ENCODE measurements at regions not wholly inside any gene's neighbourhood (a gene's known extent, or its start where the extent isn't known, plus 50 kb on each side); places are given as distances from the start of the nearest gene placed in this dataset.

DNA sequence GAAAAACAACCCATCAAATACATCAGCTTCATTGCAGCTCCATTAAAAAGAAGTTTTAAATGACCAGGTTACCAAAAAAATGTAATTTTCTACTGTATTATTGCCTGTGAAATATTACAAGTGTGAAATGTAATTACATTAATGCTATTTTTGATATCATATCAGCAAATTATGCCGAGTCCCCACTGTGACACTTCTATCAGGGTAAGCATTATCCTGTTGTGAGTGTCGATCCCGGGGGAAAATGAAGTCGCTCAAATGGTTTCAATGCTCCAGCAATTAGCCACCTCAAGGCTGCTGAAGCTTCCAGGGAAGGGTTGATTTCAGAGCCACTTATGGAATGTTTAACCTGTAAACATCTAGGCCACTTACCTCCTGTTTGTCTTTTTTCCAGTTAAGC lies 70.4 kb downstream of the RCN1 start:
- DNase-seq, result no peak

DNA sequence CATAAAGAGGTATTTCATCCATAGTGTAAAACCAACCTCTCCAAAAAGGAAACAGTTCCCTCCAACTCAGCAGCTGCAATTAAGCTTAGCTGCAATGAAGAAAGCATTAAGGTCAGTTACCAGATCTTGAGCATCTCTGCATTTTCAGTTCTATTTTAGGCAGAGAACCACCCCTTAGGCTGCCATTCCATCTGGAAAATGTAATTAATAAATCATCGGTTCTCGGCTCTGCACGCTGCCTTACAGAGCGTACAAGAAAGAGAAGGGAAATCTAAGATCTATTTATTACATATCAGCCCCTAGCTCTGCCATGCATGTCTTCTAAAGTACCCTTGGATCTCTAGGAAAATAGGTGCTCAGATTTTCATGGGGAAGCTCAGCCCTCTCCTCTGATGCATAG lies 71.5 kb downstream of the RCN1 start:
- no peak for DNase-seq

DNA sequence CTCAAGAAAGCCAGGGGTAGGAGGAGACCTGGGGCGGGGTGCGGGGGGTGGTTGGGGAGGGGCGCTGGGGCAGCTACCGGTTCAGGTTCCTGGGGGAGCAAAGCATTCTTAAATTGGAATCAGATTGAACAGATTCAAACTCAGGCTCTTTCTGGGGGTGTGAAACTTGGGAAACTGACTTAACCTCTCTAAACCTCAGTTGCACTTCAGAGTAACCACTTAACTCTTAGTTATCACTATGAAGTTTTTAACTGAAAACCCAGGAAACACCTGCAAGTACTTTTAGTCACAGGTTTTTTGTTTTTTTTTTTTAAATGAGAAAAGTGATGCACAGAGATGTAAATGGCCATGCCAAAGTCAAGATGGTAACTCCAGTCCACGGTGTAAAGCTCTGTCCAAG lies 72.0 kb downstream of the RCN1 start:
- DNase-seq, result no peak

DNA sequence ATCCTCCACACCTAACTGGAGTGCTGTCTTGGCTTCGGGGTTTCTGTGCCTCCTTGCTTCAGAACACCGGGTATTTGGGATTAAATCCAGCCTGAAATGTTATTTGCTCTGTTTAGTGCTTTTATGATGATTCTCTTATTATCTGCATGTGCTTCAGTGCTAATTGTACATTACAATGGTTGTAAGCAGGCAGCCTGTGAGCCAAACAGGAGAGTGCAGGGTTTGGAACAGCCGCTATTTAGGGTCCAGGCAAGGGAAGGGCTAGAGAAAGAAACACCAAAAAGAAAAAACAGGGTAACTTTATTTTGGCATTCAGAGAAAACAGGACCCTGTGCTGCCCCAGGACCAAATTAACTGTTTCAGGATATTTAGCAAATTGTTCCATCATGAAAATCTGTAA lies 72.7 kb downstream of the RCN1 start:
- DNase-seq, result no peak

DNA sequence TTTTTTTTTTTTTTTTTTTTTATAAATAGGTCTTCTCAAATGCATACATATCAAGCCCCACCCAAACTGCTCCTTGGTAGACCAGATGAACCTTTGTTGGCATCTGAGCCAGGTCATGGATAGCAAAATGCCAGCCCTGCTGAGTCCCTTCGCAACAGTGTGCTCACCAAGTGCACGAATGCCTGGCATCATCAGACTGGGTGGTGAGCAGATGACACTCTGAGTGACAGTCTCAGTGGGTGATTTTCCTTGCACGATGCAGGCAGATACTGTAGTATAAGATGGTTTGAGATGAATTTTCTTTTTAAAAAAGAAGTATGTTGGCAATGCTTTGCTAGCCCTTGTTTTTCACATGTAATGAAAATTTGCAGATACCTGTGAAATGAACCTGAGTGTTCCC lies 74.0 kb downstream of the RCN1 start:
- DNase-seq, result no peak

DNA sequence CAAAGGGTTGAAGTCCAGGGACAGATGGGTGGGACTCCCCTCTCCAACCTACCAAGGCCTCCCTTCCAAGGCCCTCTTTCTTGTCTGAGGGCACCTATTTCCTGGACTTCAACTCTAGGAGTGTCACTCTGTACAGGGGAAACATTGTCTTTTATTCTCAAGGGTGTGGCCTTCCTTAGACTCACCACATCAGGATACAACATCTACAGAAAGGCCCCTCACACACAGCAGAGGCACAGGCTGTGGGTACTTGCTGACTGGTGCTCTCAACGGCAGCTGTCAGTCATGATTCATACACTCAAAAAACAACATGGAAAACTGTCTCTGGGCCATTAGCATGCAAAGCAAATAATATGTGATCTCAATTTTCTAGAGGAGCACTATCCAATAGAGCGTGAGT lies 78.0 kb downstream of the RCN1 start:
- DNase-seq, result no peak

DNA sequence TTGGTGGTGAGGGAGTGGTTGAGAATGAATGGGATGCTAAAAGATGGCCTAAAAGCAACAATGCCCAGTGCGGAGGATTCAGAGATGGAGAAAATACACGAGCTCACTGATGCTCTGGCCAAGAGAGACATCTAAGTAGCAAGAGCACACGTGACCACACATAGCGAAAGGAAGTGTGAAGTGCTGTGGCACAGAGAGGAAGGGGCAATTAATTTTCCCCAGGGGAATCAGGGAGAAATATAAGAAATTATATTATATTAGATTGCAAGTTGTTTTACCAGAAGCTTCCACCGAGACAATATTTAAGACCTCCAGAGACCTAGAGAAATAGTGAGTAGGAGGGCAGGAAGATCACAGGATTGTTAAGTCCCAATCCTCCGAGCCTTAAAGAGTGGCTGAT lies 80.6 kb downstream of the RCN1 start:
- DNase-seq, result no peak

DNA sequence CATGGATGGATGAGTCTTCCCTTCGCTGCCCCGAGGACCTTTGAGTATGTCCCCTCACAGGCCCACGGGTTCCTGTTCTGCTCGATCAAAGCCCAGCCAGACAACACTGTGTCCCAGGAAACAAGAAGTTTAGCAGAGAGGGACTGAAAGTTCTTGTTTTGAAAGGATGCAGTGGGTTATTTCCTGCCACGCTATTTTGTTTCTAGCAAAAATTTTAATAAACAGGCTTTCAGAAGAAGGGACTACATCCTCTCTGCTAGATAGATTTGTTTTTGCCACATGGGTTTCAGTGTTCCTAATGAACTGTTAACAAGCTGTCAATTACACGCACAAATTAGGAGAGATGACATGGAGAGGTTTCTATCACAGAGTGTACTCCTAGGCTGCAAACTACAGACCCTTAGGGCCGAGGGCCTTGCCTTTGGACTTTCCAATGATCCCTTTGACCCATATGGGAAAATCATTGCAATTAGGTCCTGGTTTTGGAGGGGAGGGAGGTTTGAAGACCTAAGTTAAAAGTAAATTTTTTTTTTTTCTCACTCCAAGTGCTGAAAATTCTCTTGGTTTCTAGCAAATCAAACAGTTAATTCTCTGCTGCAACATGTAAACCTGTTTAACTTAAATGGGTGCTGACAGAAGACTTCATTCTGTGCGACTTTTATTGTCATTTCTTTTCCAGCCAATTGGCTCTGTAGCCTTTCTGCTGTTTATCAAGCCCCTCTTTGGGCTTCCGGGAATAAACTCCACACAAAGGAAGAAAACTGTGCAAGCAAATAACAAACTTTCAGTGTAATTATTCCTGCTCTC lies 81.4 kb downstream of the RCN1 start:
- DNase-seq, result no peak

DNA sequence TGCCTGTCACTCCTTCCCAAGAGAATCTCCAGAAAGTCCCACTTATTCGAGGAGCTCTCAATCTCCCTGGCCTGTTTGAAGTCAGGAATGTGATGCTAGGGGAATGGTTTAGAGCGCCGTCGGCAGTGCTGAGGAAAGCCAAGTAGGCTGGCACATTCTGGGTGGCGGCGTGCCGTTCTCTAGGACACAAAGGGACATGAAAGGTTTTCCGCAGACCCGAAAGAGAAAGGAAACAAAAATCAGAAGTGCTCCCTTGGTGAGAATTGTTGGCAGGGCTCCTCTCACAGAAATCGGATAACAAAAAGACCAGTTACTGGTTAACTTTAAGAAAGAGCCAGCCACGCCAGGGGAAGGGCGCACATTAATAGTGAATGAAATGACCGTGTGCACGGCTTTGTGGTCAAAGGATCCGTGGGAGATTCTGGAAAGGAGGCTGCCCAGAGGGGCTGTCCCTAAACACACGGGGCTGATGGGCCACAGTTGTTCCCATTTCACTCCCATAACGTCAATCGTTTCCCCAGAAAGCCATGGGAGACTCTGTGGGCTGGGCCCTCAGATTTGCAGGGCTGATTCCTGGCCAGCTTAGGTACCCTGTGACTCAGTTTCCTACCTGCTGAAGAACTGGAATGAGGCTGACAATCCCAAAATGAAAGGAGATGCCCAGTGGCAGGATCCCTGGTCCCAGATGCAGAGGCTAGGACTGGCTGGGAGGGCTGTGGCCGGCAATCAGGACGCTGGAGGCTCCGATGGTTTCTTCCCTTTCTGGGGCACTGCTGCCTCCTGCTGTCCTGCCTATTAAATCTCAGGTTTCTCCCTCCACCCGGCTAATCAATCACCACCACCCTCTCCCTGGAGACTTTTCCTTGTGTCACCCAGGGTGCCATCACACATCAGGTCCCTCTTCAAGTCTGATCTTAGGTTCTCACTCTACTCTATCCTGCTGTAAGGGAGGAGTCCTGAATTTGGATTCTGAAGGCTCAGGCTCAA lies 82.3 kb downstream of the RCN1 start:
- DNase-seq, result peak; percentile 10

- no peak for DNase-seq
Measured at GRCh38 chr11:32173977-32174376, 83.1 kb downstream of the RCN1 start.

GRCh38 chr11:32176223-32176934 lies 85.5 kb downstream of the RCN1 start:
- peak; percentile 88 for DNase-seq

DNA sequence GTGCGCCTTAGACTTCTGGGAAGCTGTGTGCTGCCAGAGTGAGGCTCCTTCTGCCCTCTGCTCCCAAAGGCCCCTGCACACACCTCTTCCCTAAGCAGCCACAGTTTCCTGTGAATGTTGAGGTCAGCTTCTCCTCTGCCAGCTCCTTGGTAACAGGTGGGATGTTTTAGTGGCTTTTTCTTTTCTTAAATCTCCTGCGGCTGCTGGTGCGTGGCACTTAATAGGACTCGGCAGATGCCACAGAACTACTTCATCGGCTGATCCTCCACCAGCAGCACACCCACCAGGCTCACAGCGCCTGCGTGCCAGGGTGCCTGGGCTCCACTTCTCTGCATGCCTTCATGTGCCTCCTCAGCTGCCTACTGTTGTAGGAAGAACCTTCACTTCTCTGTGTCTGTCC lies 87.8 kb downstream of the RCN1 start:
- DNase-seq, result no peak

DNA sequence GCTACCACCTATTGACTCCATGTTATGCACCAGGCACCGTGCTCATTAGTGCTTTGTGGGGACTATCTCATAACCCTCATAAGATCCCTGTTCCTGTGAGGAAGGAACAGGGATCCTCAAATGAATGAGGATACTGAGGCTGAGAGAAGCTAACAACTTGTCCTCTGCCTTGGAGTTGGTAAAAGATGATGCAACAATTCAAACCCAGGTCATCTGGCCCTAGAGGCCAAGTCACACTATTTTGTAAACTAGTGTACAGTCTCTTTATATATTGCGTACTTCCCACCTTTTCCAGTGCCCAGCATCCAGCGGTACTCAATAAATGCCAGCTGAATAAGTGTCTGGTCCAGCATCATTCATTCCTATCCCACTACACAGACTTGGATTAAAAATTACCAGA lies 92.6 kb downstream of the RCN1 start:
- no peak for DNase-seq

DNA sequence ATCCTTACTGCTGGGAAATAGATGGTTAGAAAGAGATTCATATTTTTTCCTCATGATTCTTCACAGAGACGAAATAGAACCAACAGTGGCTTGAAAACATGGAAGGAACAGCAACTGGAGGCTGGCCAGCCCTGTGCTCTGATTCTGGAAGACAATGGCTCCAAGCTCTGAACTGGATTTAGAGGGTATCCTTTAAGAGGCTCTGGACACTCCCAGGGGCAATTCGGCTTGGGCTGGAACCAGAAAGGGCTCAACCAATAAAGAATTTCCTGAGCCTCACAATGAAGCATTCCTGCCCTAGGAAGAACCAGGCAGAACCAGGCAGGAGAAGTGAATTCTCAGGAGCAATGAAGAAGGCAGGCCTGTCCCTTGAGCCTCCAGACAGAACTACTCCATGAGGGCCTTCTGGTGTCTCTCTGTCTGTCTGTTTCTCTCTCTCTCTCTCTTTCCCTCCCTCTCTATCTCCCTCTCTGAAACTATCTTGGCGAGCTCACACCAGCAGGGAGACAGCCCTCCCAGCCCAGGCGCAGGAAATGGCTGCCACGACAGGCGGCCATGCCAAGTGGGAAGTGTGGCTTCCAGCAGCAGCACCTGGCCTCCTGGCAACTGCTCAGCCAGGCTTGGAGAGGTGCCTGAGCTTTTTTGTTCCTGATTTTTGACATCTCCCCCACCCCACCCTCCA lies 93.3 kb downstream of the RCN1 start:
- no peak for DNase-seq

- no peak for DNase-seq
Measured at GRCh38 chr11:32184723-32185376, 94.0 kb downstream of the RCN1 start.

DNA sequence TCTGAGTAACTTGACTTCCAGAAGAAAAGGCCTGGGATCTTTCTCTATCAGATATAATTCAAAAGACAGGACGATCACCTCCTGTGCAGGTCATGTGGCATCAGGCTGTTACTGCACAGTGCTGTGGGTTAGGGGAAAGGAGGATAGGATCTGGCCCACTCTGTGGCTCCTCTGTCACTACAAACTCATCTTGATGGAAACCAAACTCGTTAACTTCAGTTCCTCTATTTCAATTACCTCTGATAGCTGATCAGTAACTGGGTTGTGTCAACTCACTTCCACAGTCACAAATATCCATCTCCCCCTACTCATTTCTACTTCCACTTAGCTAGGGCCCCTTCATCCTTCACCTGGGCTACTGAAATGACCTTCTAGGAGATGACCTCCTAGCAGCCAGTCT lies 95.2 kb downstream of the RCN1 start:
- no peak for DNase-seq

GRCh38 chr11:32187111-32187510 lies 96.2 kb downstream of the RCN1 start:
- DNase-seq, result no peak

GRCh38 chr11:32188785-32189184 lies 97.9 kb downstream of the RCN1 start:
- no peak for DNase-seq

- DNase-seq, result no peak
Measured at GRCh38 chr11:32196137-32196536, 105.3 kb downstream of the RCN1 start.

- DNase-seq, result no peak
Measured at GRCh38 chr11:32198053-32198452, 107.2 kb downstream of the RCN1 start.

- no peak for DNase-seq
Measured at GRCh38 chr11:32200136-32200847, 109.4 kb downstream of the RCN1 start.
